ENCODE measurements at regions not wholly inside any gene's neighbourhood (a gene's known extent, or its start where the extent isn't known, plus 50 kb on each side); places are given as distances from the start of the nearest gene placed in this dataset.
"Not testable (repeated sequence)": the region's sequence is repeated elsewhere in the genome, so short reads cannot be mapped to it uniquely, and the experiment has no call there.

GRCh38 chr13:63279136-63279535 lies 1863.5 kb upstream of the PCDH20 start:
- Histone ChIP-seq H3K27me3 (ENCODE audit: control insufficient read depth, insufficient read depth, low read length) (no peaks in the 10 kb centered on the region), H3K4me3 (ENCODE audit: low read depth, low read length) (no peak overlapping the region), H3K9me3 (ENCODE audit: control insufficient read depth, insufficient read depth, low read length) (no peaks in the 10 kb centered on the region), H3K27ac (ENCODE audit: low read depth, low read length) (no peak overlapping the region)
- no peak for DNase-seq (ENCODE audit: low read depth, low spot score)
- TF ChIP-seq CTCF (IDR thresholded peaks at IDR 0.05; ENCODE audit: low read depth, low read length): no peak
- ChIA-PET CTCF (no interaction called here), POLR2A (no interaction called here)

DNA sequence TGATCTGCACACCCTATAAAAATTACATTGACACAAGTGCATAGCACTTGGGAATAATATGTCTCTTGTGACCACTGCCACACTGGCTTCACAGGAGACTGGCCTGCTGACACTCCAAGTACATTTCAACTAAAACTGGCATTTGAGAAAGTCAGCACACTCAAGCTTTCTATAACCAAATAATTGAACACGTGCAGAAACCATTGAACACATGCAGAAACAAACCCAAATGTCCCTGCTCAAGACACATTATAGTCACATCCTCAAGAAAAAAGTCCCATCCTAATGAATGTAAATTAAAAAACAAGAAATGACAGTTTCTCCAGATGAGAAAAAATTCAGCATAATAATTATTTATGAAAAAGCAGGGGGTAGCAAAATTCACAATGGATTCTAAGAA lies 1859.1 kb upstream of the PCDH20 start:
- ChIA-PET POLR2A (no interaction called here), CTCF (no interaction called here)
- H3K27ac ChIP-seq (ENCODE audit: low read depth, low read length): no peak overlapping the region
- no peak for TF ChIP-seq CTCF (IDR thresholded peaks at IDR 0.05; ENCODE audit: low read depth, low read length)
- no peaks in the 10 kb centered on the region for H3K9me3 ChIP-seq (ENCODE audit: control insufficient read depth, insufficient read depth, low read length)
- no peak for DNase-seq (ENCODE audit: low read depth, low spot score)
- H3K27me3 ChIP-seq (ENCODE audit: control insufficient read depth, insufficient read depth, low read length): no peaks in the 10 kb centered on the region
- no peak overlapping the region for H3K4me3 ChIP-seq (ENCODE audit: low read depth, low read length)

GRCh38 chr13:63249411-63250187 lies 1834.0 kb upstream of the PCDH20 start:
- H3K9me3 ChIP-seq (ENCODE audit: control insufficient read depth, insufficient read depth, low read length): no peaks in the 10 kb centered on the region
- no peak for TF ChIP-seq CTCF (IDR thresholded peaks at IDR 0.05; ENCODE audit: low read depth, low read length)
- DNase-seq (ENCODE audit: low read depth, low spot score): no peak
- CTCF ChIA-PET: no interaction called here
- H3K27me3 ChIP-seq (ENCODE audit: control insufficient read depth, insufficient read depth, low read length): no peaks in the 10 kb centered on the region
- POLR2A ChIA-PET: no interaction called here
- H3K27ac ChIP-seq (ENCODE audit: low read depth, low read length): no peak overlapping the region
- no peak overlapping the region for H3K4me3 ChIP-seq (ENCODE audit: low read depth, low read length)

- H3K27ac ChIP-seq (ENCODE audit: low read depth, low read length); H3K9me3 ChIP-seq (ENCODE audit: control insufficient read depth, insufficient read depth, low read length); H3K27me3 ChIP-seq (ENCODE audit: control insufficient read depth, insufficient read depth, low read length); CTCF ChIA-PET; DNase-seq (ENCODE audit: low read depth, low spot score); H3K4me3 ChIP-seq (ENCODE audit: low read depth, low read length); POLR2A ChIA-PET: not testable (repeated sequence)
Observed at GRCh38 chr13:63236667-63237396, 1821.2 kb upstream of the PCDH20 start.

DNA sequence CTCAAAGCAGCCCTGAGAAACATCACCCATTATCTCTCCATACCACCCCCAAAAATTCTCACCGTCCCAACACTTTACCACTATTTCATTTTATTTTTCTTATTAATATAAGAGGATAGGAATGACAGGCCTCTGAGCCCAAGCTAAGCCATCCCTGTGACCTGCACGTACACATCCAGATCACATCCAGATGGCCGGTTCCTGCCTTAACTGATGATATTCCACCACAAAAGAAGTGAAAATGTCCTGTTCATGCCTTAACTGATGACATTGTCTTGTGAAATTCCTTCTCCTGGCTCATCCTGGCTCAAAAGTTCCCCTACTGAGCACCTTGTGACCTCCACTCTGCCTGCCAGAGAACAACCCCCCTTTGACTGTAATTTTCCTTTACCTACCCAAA lies 1802.9 kb upstream of the PCDH20 start:
- H3K27me3 ChIP-seq (ENCODE audit: control insufficient read depth, insufficient read depth, low read length); CTCF ChIA-PET; DNase-seq (ENCODE audit: low read depth, low spot score); H3K4me3 ChIP-seq (ENCODE audit: low read depth, low read length); H3K27ac ChIP-seq (ENCODE audit: low read depth, low read length); POLR2A ChIA-PET; H3K9me3 ChIP-seq (ENCODE audit: control insufficient read depth, insufficient read depth, low read length): not testable (repeated sequence)

GRCh38 chr13:63209330-63210017 lies 1793.8 kb upstream of the PCDH20 start:
- Histone ChIP-seq H3K4me3 (ENCODE audit: low read depth, low read length) (no peak overlapping the region), H3K27me3 (ENCODE audit: control insufficient read depth, insufficient read depth, low read length) (no peaks in the 10 kb centered on the region), H3K9me3 (ENCODE audit: control insufficient read depth, insufficient read depth, low read length) (no peaks in the 10 kb centered on the region), H3K27ac (ENCODE audit: low read depth, low read length) (no peak overlapping the region)
- TF ChIP-seq CTCF (IDR thresholded peaks at IDR 0.05; ENCODE audit: low read depth, low read length): no peak
- ChIA-PET CTCF (no interaction called here), POLR2A (no interaction called here)
- DNase-seq (ENCODE audit: low read depth, low spot score): no peak

Data from AG04450 (cell line).